MM.1S (cell line): ENCODE measurements at regions not wholly inside any gene's neighbourhood (a gene's known extent, or its start where the extent isn't known, plus 50 kb on each side); places are given as distances from the start of the nearest gene placed in this dataset.

ENCODE experiments used
- DNase-seq: peaks from one replicate; pipeline ENCODE4 v3.0.0-alpha.2; 2015
- H2AFZ ChIP-seq: fragments of 300-600 bp; sonication (generic); 2 replicates; pipeline ENCODE4 v1.6.0; 2016; ENCODE audit warnings: antibody characterized with exemption, low read length
- H3F3A ChIP-seq: fragments of 300-600 bp; sonication (generic); 2 replicates; pipeline ENCODE4 v1.6.1; 2016; ENCODE audit warnings: mild to moderate bottlenecking, antibody characterized with exemption, low read length, moderate library complexity, mixed read lengths; ENCODE audit not compliant: insufficient read depth
- H3K27ac ChIP-seq: fragments of 300-600 bp; sonication (generic); 2 replicates; pipeline ENCODE4 v1.5.1; 2016; ENCODE audit warnings: mild to moderate bottlenecking, low read length
- H3K27me3 ChIP-seq: fragments of 300-600 bp; sonication (generic); replicated peaks from 2 replicates; pipeline ENCODE4 v1.6.0; 2016; ENCODE audit warnings: low read length; ENCODE audit not compliant: insufficient read depth
- H3K36me3 ChIP-seq: fragments of 300-600 bp; sonication (generic); replicated peaks from 2 replicates; pipeline ENCODE4 v1.6.1; 2016; ENCODE audit warnings: mild to moderate bottlenecking, low read length, mixed read lengths; ENCODE audit not compliant: insufficient read depth
- H3K4me1 ChIP-seq: fragments of 300-600 bp; sonication (generic); 2 replicates; pipeline ENCODE4 v1.6.1; 2016; ENCODE audit warnings: low read length, mixed read lengths
- H3K4me2 ChIP-seq: fragments of 300-600 bp; sonication (generic); 2 replicates; pipeline ENCODE4 v1.6.0; 2016; ENCODE audit warnings: low read depth, low read length
- H3K4me3 ChIP-seq: fragments of 300-600 bp; sonication (generic); 2 replicates; pipeline ENCODE4 v1.5.1; 2016; ENCODE audit warnings: low read length, mixed read lengths
- H3K79me2 ChIP-seq: fragments of 300-600 bp; sonication (generic); 2 replicates; pipeline ENCODE4 v1.6.1; 2016; ENCODE audit warnings: mixed run types, low read length, mixed read lengths
- H3K9ac ChIP-seq: fragments of 300-600 bp; sonication (generic); 2 replicates; pipeline ENCODE4 v1.6.1; 2016; ENCODE audit warnings: low read length, mixed read lengths
- H3K9me2 ChIP-seq: fragments of 300-600 bp; sonication (generic); replicated peaks from 2 replicates; pipeline ENCODE4 v1.6.1; 2016; ENCODE audit warnings: mild to moderate bottlenecking, low read length, mixed read lengths; ENCODE audit not compliant: insufficient read depth
- H3K9me3 ChIP-seq: fragments of 300-600 bp; sonication (generic); replicated peaks from 2 replicates; pipeline ENCODE4 v1.6.1; 2016; ENCODE audit warnings: mild to moderate bottlenecking, low read length, mixed read lengths; ENCODE audit not compliant: insufficient read depth
- H4K20me1 ChIP-seq: fragments of 300-600 bp; sonication (generic); 2 replicates; pipeline ENCODE4 v1.6.1; 2016; ENCODE audit warnings: mild to moderate bottlenecking, low read length, moderate library complexity, mixed read lengths; ENCODE audit not compliant: insufficient read depth
- EZH2 ChIP-seq: fragments of 300-600 bp; sonication (generic); optimal IDR thresholded peaks from 2 replicates; pipeline ENCODE3; 2017; ENCODE audit warnings: low read depth, mild to moderate bottlenecking, antibody characterized with exemption, low read length, mixed read lengths
- EZH2phosphoT487 ChIP-seq: fragments of 300-600 bp; sonication (generic); IDR thresholded peaks from 2 replicates; pipeline ENCODE4 v1.6.1; 2018; ENCODE audit warnings: antibody characterized with exemption, low read length
- TF ChIP-seq, protein P1 (sequence below): fragments of 300-600 bp; sonication (generic); IDR thresholded peaks from 2 replicates; pipeline ENCODE4 v1.5.1; 2016; ENCODE audit warnings: antibody characterized with exemption, low read length, mixed read lengths

DNA sequence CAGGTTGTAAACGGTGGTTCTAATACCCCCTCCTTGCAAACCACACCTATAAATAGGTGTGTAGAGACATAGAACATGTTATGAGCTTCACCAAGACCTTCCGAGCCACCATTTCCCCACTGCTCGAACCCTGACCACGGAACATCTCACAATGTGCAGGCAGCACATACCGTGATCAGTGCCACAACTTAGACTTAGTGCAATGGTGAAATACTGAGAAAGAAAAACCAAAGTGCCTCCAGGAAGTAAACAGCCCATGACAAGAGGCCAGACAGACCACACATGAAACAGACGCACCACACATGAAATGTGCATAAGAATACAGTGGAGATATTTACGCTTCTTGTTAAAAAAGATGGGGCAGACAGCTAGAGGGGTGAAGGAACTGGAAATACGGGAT is 166.9 kb upstream of the CCND2 start:
- no peak overlapping the region for H3K4me2 ChIP-seq
- no peaks in the 10 kb centered on the region for H3K36me3 ChIP-seq
- no peak overlapping the region for H3K9ac ChIP-seq
- DNase-seq: no peak
- no peak overlapping the region for H3K27ac ChIP-seq
- H3K9me3 ChIP-seq: no peaks in the 10 kb centered on the region
- no peaks in the 10 kb centered on the region; the same call in 1 of the 2 replicates for H3F3A ChIP-seq
- no peaks in the 10 kb centered on the region for H4K20me1 ChIP-seq
- TF ChIP-seq EZH2phosphoT487 (no peak), EZH2 (no peak)
- TF ChIP-seq, protein P1, sequence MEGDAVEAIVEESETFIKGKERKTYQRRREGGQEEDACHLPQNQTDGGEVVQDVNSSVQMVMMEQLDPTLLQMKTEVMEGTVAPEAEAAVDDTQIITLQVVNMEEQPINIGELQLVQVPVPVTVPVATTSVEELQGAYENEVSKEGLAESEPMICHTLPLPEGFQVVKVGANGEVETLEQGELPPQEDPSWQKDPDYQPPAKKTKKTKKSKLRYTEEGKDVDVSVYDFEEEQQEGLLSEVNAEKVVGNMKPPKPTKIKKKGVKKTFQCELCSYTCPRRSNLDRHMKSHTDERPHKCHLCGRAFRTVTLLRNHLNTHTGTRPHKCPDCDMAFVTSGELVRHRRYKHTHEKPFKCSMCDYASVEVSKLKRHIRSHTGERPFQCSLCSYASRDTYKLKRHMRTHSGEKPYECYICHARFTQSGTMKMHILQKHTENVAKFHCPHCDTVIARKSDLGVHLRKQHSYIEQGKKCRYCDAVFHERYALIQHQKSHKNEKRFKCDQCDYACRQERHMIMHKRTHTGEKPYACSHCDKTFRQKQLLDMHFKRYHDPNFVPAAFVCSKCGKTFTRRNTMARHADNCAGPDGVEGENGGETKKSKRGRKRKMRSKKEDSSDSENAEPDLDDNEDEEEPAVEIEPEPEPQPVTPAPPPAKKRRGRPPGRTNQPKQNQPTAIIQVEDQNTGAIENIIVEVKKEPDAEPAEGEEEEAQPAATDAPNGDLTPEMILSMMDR: no peak
- peaks cover 18% of the 10 kb centered on the region for H3K4me1 ChIP-seq
- no peak overlapping the region for H3K4me3 ChIP-seq
- H2AFZ ChIP-seq: no peak overlapping the region
- no peaks in the 10 kb centered on the region for H3K27me3 ChIP-seq
- H3K79me2 ChIP-seq: no peaks in the 10 kb centered on the region
- no peaks in the 10 kb centered on the region for H3K9me2 ChIP-seq

DNA sequence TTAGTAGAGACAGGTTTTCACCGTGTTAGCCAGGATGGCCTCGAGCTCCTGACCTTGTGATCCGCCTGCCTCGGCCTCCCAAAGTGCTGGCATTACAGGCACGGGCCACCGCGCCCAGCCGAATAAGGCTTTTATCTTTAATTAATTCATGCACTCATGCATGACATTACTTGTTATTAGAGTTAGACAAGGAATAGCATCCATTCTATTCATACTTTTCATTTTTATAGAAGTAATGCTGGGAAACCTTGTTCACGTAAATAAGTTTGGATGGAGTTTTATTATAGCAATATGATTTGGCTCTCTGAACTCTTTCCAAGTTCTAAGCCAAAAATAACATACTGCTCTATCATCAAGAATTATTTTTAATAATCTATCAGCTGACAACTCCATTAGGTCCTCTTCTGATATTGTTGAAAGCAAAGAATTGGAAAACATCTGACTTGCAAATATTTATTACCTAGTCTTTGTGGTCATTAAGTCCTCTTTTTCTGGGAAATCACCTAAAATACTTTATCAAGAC is 168.8 kb upstream of the CCND2 start:
- Histone ChIP-seq H2AFZ (no peak overlapping the region), H3K4me1 (peaks cover 18% of the 10 kb centered on the region), H4K20me1 (no peaks in the 10 kb centered on the region), H3K9me3 (no peaks in the 10 kb centered on the region), H3K4me2 (no peak overlapping the region), H3K27me3 (no peaks in the 10 kb centered on the region), H3F3A (no peaks in the 10 kb centered on the region; the same call in 1 of the 2 replicates), H3K36me3 (no peaks in the 10 kb centered on the region), H3K9ac (no peak overlapping the region), H3K4me3 (no peak overlapping the region), H3K27ac (no peak overlapping the region), H3K79me2 (no peaks in the 10 kb centered on the region), H3K9me2 (no peaks in the 10 kb centered on the region)
- TF ChIP-seq, protein P1: no peak
- TF ChIP-seq EZH2phosphoT487 (no peak), EZH2 (no peak)
- no peak for DNase-seq

DNA sequence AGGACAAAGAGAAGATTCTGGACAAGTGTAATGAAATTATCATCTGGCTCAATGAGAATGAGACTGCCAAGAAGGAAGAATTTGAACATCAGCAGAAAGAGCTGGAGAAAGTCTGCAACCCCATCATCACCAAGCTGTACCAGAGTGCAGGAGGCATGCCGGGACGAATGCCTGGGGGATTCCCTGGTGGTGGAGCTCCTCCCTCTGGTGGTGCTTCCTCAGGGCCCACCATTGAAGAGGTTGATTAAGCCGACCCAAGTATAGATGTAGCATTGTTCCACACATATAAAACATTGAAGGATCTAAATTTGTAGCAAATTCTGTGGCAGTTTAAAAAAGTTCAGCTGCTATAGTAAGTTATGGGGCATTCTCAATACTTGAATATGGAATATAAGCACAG is 174.3 kb upstream of the CCND2 start:
- Histone ChIP-seq H3K79me2 (no peaks in the 10 kb centered on the region), H3K27me3 (no peaks in the 10 kb centered on the region), H3K9me3 (no peaks in the 10 kb centered on the region), H3K4me2 (no peak overlapping the region), H3K9me2 (no peaks in the 10 kb centered on the region), H3F3A (no peaks in the 10 kb centered on the region), H3K9ac (no peak overlapping the region), H3K4me1 (peaks cover 6% of the 10 kb centered on the region), H3K4me3 (no peak overlapping the region), H3K36me3 (no peaks in the 10 kb centered on the region), H3K27ac (no peak overlapping the region), H2AFZ (no peak overlapping the region), H4K20me1 (no peaks in the 10 kb centered on the region)
- TF ChIP-seq, protein P1: 0 out of 2 replicates have a peak, but pooled peaks have one; percentile 12
- TF ChIP-seq EZH2: no peak
- no peak for TF ChIP-seq EZH2phosphoT487
- DNase-seq: no peak
